T47D (cell line): ENCODE measurements at regions not wholly inside any gene's neighbourhood (a gene's known extent, or its start where the extent isn't known, plus 50 kb on each side); places are given as distances from the start of the nearest gene placed in this dataset.
"Not testable (repeated sequence)": the region's sequence is repeated elsewhere in the genome, so short reads cannot be mapped to it uniquely, and the experiment has no call there.

Experiments
- DNase-seq, 2 experiments: peaks; one replicate each; pipeline versions ENCODE4 v3.0.0 to v3.0.0-alpha.2; 2011 to 2012; ENCODE audit warnings: low read depth in 1 of 2, low spot score in 1 of 2
- JUND ChIP-seq: IDR thresholded peaks from 2 replicates; pipeline ENCODE4 v1.6.1; 2012; ENCODE audit warnings: low read depth
- in situ Hi-C: cut with HindIII; loops from 2 replicates; pipeline ENCODE4 v1.10.0; 2016; ENCODE audit warnings: low sequenced_read_pairs, low pct_unique_long_range_greater_than_20kb

- TF ChIP-seq JUND, result no peak
Measured at GRCh38 chr14:35971965-35972630, 146.0 kb downstream of the BRMS1L start.

GRCh38 chr14:35969310-35969709 lies 143.2 kb downstream of the BRMS1L start:
- no peak for DNase-seq
- in situ Hi-C loops, result no loop called here
- no peak for TF ChIP-seq JUND

More at GRCh38 chr14:35971965-35972630, 146.0 kb downstream of the BRMS1L start:
- in situ Hi-C loops, result no loop called here
- no peak for DNase-seq

GRCh38 chr14:35965400-35965799 lies 139.3 kb downstream of the BRMS1L start:
- DNase-seq, result no peak
- no peak for TF ChIP-seq JUND
- in situ Hi-C loops, result no loop called here

GRCh38 chr14:35964697-35965286 lies 138.7 kb downstream of the BRMS1L start:
- no peak for DNase-seq
- TF ChIP-seq JUND, result no peak
- in situ Hi-C loops, result no loop called here

- TF ChIP-seq JUND, result no peak
- in situ Hi-C loops, result no loop called here
- DNase-seq, result no peak
Measured at GRCh38 chr14:35963209-35963608, 137.1 kb downstream of the BRMS1L start.

GRCh38 chr14:35961697-35962274 lies 135.6 kb downstream of the BRMS1L start:
- no peak for DNase-seq
- in situ Hi-C loops, result no loop called here
- TF ChIP-seq JUND, result no peak

- TF ChIP-seq JUND, result no peak
- in situ Hi-C loops, result no loop called here
- no peak for DNase-seq
Measured at GRCh38 chr14:35959835-35960234, 133.7 kb downstream of the BRMS1L start.

GRCh38 chr14:35958499-35958898 lies 132.4 kb downstream of the BRMS1L start:
- no peak for TF ChIP-seq JUND
- in situ Hi-C loops, result no loop called here
- DNase-seq, result no peak

GRCh38 chr14:35956376-35957085 lies 130.4 kb downstream of the BRMS1L start:
- in situ Hi-C loops, result no loop called here
- DNase-seq, result no peak
- TF ChIP-seq JUND, result no peak

GRCh38 chr14:35952584-35952983 lies 126.4 kb downstream of the BRMS1L start:
- TF ChIP-seq JUND, result no peak
- in situ Hi-C loops, result no loop called here
- no peak for DNase-seq

GRCh38 chr14:35949920-35950513 lies 123.9 kb downstream of the BRMS1L start:
- peak in 1 of 2 experiments; percentile 24 for DNase-seq

GRCh38 chr14:35947983-35948382 lies 121.8 kb downstream of the BRMS1L start:
- in situ Hi-C loops, DNase-seq: not testable (repeated sequence)

More at GRCh38 chr14:35949920-35950513, 123.9 kb downstream of the BRMS1L start:
- no peak for TF ChIP-seq JUND
- in situ Hi-C loops, result no loop called here
